Thymus (tissue), 11 donors: ENCODE measurements at regions not wholly inside any gene's neighbourhood (a gene's known extent, or its start where the extent isn't known, plus 50 kb on each side); places are given as distances from the start of the nearest gene placed in this dataset.

ENCODE experiments used
- DNase-seq, 9 donors: peaks; one replicate each; pipeline ENCODE4 v3.0.0-alpha.2; 2013; ENCODE audit warnings: low spot score in 9 of 9, low read depth in 6 of 9, missing footprints in 1 of 9
- H3K27ac ChIP-seq, 2 donors: one replicate each; pipeline ENCODE4 v1.5.1; 2013; ENCODE audit warnings: control low read depth in 1 of 2, low read depth in 1 of 2, low read length in 1 of 2, mild to moderate bottlenecking in 1 of 2, moderate library complexity in 1 of 2
- H3K27me3 ChIP-seq, 2 donors: one replicate each; pipeline ENCODE4 v1.5.1; 2013; ENCODE audit warnings: low read length in 1 of 2; ENCODE audit not compliant: control insufficient read depth in 2 of 2, insufficient read depth in 1 of 2
- H3K36me3 ChIP-seq, 2 donors: one replicate each; pipeline ENCODE4 v1.5.1; 2013; ENCODE audit warnings: low read length in 1 of 2, mild to moderate bottlenecking in 1 of 2, moderate library complexity in 1 of 2; ENCODE audit not compliant: control insufficient read depth in 2 of 2, insufficient read depth in 2 of 2
- H3K4me1 ChIP-seq, 2 donors: one replicate each; pipeline ENCODE4 v1.5.1; 2013; ENCODE audit warnings: low read length in 2 of 2; ENCODE audit not compliant: control insufficient read depth in 2 of 2, insufficient read depth in 2 of 2
- H3K4me3 ChIP-seq, 2 donors: one replicate each; pipeline ENCODE4 v1.5.1; 2013; ENCODE audit warnings: low read length in 2 of 2, control low read depth in 1 of 2, mild to moderate bottlenecking in 1 of 2
- H3K9me3 ChIP-seq, 2 donors: one replicate each; pipeline ENCODE4 v1.5.1; 2013; ENCODE audit warnings: low read length in 1 of 2, mild to moderate bottlenecking in 1 of 2; ENCODE audit not compliant: control insufficient read depth in 2 of 2, insufficient read depth in 1 of 2
- WGBS: extraction: QIAGEN DNeasy Blood & Tissue Kit; methylation state at CpG from one replicate; pipeline ENCODE4 v1.1.7; 2013; 5-methylcytosine and 5-hydroxymethylcytosine counted together
- donor health status: healthy.

DNA sequence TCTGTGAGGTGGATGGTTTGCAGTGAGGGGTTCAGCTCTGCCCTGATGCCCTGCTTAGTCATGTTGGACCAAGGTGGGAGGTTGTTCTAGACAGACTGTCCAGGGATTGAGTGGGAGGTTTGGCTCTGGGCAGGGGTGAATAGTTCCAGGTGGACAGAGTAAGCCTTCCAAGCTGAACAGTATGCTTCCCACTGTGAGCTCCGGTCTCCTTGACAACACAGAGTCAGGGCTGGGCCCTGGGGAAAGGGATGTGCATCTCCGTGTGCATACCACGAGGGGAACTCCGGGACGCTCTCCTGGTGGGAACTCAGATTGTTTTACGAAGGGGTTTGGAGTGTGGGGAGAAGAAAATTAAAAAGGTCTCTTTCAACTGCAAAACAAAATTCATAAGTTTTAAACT lies 174.7 kb downstream of the DHX35 start:
- no peaks in the 10 kb centered on the region for H3K27me3 ChIP-seq
- DNase-seq = no peak
- 88% methylated on average over 6 of the region's 6 CpGs for WGBS

DNA sequence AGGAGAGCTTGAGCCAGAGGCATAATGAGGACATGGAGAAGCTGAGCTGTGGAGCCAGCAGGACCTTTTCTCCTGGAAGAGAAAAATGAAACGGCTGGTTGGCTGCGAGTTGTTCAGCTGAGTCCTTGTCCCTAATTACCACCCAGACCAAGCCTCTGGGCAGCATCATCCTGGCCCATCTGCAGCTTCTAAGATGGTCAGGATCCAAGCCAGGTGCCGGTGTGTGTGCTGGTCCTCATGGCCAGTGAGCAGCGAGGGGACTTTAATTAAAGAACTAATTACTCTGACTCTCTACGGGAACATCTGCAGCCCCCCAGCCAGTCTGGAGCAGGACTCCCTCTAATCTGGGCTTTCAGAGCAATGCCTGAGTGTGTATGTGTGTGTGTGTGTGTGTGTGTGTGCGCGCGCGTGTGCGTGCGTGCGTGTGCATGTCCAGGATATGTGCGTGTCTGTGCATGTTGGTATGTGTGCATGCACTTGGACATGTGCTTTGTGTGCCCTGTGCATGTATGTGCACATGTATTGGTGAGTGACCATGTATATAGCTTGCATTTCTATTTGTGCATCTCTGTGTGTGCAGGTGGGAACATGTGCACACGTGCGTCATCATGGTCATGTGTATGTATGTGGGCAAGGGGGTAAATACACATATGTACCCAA lies 173.9 kb downstream of the DHX35 start:
- 92% methylated on average over 15 of the region's 15 CpGs for WGBS
- H3K4me3 ChIP-seq = no peak overlapping the region
- H3K9me3 ChIP-seq = no peaks in the 10 kb centered on the region
- no peak overlapping the region for H3K27ac ChIP-seq
- no peaks in the 10 kb centered on the region for H3K36me3 ChIP-seq
- H3K27me3 ChIP-seq = no peaks in the 10 kb centered on the region
- no peaks in the 10 kb centered on the region for H3K4me1 ChIP-seq
- no peak for DNase-seq

More for the DNA sequence above, 174.7 kb downstream of the DHX35 start:
- Histone ChIP-seq H3K36me3 (no peaks in the 10 kb centered on the region), H3K4me1 (no peaks in the 10 kb centered on the region), H3K4me3 (no peak overlapping the region), H3K27ac (no peak overlapping the region), H3K9me3 (no peaks in the 10 kb centered on the region)

DNA sequence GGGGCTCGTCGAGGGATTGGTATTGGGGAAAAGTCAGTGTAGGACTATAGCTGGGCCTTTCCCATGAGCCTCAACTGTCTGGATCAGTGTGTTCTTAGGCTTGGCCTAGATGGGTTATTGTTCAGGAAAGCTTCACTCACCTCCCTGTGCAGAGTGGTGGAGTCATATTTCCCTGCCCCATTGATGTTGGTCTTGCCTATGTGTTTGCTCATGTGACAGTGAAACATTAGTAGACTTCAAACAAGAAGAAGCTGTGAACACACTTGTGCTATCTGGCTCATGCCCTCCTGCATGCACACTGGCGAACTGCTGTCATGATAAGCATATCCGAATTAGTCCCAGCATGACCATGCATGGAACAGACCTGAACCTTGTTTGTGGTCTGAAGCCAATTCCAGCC lies 171.1 kb downstream of the DHX35 start:
- no peaks in the 10 kb centered on the region for H3K9me3 ChIP-seq
- no peaks in the 10 kb centered on the region for H3K4me1 ChIP-seq
- no peak for DNase-seq
- H3K27ac ChIP-seq = no peak overlapping the region
- no peaks in the 10 kb centered on the region for H3K27me3 ChIP-seq
- no peaks in the 10 kb centered on the region for H3K36me3 ChIP-seq
- WGBS = 92% methylated on average over 4 of the region's 4 CpGs
- no peak overlapping the region for H3K4me3 ChIP-seq

DNA sequence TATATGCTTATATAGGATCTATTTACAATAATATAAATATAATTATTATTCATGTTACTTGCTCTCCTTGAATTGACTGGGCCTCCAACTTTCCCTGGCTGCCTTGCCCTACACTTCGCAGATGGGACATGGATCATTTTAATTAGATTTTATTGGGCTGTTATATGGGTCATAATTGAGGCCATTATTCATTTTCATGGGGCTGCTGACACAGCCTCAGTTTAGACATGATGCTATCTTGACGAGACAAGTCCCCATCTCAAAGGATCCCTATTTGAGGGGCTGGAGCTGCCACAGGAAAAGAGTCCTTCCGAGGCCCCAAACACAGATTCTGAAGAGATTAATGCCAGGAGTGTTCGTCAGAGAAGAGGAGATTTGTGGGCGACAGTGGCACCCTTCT lies 170.4 kb downstream of the DHX35 start:
- no peak overlapping the region for H3K4me3 ChIP-seq
- no peak for DNase-seq
- WGBS = 94% methylated on average over 5 of the region's 5 CpGs
- H3K9me3 ChIP-seq = no peaks in the 10 kb centered on the region
- no peak overlapping the region for H3K27ac ChIP-seq
- H3K27me3 ChIP-seq = no peaks in the 10 kb centered on the region
- no peaks in the 10 kb centered on the region for H3K4me1 ChIP-seq
- no peaks in the 10 kb centered on the region for H3K36me3 ChIP-seq

DNA sequence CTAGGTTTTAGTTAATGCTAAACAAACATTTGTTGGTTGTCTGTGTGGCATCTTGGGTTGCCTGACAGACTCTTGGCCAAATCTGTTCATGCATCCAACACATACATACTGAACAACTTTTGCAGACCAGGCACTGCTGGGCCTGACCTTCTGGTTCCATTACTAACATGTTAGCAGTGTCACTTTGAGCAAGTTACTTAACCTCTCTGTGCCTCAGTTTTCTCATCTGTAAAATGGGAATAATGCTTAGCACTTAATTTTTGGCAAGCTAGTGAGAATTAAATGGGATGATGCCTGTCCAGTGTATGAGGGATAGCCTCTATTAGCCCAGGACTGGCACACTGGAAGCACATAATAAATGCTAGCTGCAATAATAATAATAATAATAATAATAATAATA lies 169.9 kb downstream of the DHX35 start:
- Histone ChIP-seq H3K36me3 (no peaks in the 10 kb centered on the region), H3K4me1 (no peaks in the 10 kb centered on the region), H3K27ac (no peak overlapping the region), H3K4me3 (no peak overlapping the region), H3K27me3 (no peaks in the 10 kb centered on the region), H3K9me3 (no peaks in the 10 kb centered on the region)
- DNase-seq = no peak

DNA sequence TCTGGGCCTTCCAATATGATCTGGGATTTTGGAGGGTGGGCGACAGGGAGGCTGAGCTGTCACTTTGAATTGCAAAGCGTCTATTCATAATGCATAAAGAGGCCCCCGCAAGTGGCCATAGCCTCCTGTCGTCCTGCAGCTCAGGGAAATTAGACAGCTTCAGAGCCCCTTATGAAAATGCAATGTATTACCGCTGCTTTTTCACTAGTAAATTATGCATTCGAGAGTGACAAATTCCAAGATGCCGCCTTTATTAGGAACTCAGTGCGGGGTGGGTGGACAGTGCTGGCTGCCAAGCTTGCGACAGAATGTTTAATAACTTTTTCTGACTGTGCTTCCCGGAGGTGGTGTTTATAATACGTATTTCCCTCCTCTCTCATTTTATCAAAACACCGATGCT lies 168.5 kb downstream of the DHX35 start:
- Histone ChIP-seq H3K4me1 (no peaks in the 10 kb centered on the region), H3K9me3 (no peaks in the 10 kb centered on the region), H3K27me3 (no peaks in the 10 kb centered on the region), H3K27ac (no peak overlapping the region), H3K4me3 (no peak overlapping the region), H3K36me3 (no peaks in the 10 kb centered on the region)
- 95% methylated on average over 12 of the region's 12 CpGs for WGBS
- no peak for DNase-seq

DNA sequence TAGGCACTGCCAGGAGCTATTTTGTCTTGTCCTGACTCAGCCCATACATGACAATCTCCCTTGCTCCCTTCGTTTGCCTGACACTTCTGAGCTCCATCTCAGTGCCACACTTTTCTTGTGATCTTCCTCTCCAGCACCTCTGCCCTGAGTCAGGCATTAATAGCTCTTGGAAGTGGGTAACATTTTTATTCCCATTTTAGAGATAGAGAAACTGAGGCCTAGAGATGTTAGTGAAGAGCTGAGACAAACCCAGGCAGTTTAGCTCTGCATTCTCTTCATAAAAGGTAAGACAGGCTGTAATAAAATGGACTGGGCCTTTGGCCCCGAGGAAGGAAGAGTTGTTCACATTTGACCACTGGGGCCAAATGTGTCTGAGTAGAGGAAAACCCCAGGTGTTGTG lies 167.4 kb downstream of the DHX35 start:
- no peak for DNase-seq
- Histone ChIP-seq H3K4me1 (no peaks in the 10 kb centered on the region), H3K4me3 (no peak overlapping the region), H3K27me3 (no peaks in the 10 kb centered on the region), H3K36me3 (no peaks in the 10 kb centered on the region), H3K27ac (no peak overlapping the region), H3K9me3 (no peaks in the 10 kb centered on the region)
- WGBS = 84% methylated on average over 2 of the region's 2 CpGs

DNA sequence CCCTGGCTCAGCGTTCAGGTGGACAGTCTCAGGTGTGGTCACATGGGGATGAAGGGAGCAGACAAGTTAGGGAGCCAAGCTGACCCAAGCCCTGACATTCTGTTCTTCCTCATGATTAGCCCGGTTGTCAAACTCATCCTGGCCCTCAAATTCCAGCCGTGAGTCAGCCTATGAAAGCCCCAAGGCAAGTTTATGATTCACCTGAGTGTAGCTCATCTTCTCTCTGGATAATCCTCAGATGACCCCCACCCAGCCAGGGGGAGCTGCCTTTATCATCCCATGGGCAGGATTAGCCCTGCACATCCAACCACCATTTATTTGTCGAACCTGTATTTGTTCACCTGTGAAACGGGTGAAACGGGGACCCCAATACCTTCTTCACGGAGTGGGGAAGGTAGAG lies 161.9 kb downstream of the DHX35 start:
- no peak overlapping the region for H3K4me3 ChIP-seq
- peaks cover 0 to 2% of the 10 kb centered on the region in 2 donors for H3K27me3 ChIP-seq
- no peak overlapping the region for H3K27ac ChIP-seq
- no peaks in the 10 kb centered on the region for H3K4me1 ChIP-seq
- no peak for DNase-seq
- 96% methylated on average over 7 of the region's 7 CpGs for WGBS
- H3K36me3 ChIP-seq = no peaks in the 10 kb centered on the region
- no peaks in the 10 kb centered on the region for H3K9me3 ChIP-seq

DNA sequence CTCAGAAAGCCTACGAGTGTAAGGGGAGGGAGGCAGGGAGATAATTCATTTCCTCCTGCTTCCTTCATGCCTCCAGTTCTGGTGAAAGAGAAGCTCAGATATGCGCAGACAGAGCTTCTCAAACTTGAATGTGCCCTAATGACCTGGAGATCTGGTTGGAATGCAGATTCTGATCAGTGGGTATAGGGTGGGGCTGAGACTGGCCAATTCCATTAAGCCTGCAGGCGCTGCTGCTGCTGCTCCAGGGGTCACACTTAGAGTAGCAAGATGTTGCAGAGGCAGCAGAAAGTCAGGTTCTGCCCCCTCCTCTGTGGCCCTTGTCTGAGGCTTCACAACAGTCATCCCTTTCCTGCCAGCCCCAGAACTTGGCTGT lies 161.0 kb downstream of the DHX35 start:
- H3K27me3 ChIP-seq = peaks cover 0 to 2% of the 10 kb centered on the region in 2 donors
- H3K9me3 ChIP-seq = no peaks in the 10 kb centered on the region
- H3K27ac ChIP-seq = no peak overlapping the region
- WGBS = 55% methylated on average over 3 of the region's 3 CpGs
- H3K4me3 ChIP-seq = no peak overlapping the region
- DNase-seq = no peak
- H3K36me3 ChIP-seq = no peaks in the 10 kb centered on the region
- no peaks in the 10 kb centered on the region for H3K4me1 ChIP-seq

DNA sequence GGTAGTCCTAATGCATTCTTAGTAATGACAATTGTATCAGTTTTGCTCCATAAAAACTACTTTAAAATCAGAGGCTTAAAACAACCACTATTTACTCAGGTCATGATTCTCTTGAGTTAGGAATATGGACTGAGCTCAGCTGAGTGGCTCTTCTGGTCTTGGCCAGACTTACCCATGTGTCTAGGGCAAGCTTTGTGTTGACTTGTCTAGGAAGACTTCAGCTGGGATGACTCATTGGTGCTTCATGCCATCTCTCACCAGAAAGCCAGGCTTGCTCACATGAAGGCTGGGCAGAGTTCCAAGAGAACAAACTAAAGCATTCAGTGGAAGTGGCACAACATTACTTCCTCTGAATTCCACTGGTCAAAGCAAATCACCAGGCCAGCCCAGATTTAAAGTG lies 155.3 kb downstream of the DHX35 start:
- Histone ChIP-seq H3K27me3 (peaks cover 2% of the 10 kb centered on the region in 2 donors), H3K4me3 (no peak overlapping the region), H3K4me1 (no peaks in the 10 kb centered on the region), H3K9me3 (no peaks in the 10 kb centered on the region), H3K27ac (no peak overlapping the region), H3K36me3 (no peaks in the 10 kb centered on the region)
- DNase-seq = no peak
